GM18519 (cell line): ENCODE measurements at regions not wholly inside any gene's neighbourhood (a gene's known extent, or its start where the extent isn't known, plus 50 kb on each side); places are given as distances from the start of the nearest gene placed in this dataset.
"Not testable (repeated sequence)": the region's sequence is repeated elsewhere in the genome, so short reads cannot be mapped to it uniquely, and the experiment has no call there.

Source experiments
- ATAC-seq: cut with Tn5 transposase; IDR thresholded peaks from one replicate; pipeline ENCODE4 v1.9.1; 2021; ENCODE audit warnings: mild to moderate bottlenecking, moderate library complexity; ENCODE audit not compliant: unreplicated experiment, low FRiP score

DNA sequence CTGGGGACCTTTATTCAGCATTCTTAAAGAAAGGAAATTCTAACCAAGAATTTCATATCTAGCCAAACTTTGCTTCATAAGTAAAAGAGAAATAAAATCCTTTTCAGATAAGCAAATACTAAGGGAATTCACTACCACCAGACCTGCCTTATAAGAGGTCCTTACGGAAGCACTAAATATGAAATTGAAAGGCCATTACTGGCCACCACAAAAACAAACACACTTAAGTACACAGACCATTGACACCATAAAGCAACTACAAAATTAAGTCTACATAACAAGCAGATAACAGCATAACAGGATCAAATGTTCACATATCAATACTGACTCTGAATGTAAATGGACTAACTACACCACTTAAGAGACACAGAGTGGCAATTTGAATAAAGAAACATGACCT lies 361.4 kb upstream of the POU5F2 start:
- no peak for ATAC-seq

DNA sequence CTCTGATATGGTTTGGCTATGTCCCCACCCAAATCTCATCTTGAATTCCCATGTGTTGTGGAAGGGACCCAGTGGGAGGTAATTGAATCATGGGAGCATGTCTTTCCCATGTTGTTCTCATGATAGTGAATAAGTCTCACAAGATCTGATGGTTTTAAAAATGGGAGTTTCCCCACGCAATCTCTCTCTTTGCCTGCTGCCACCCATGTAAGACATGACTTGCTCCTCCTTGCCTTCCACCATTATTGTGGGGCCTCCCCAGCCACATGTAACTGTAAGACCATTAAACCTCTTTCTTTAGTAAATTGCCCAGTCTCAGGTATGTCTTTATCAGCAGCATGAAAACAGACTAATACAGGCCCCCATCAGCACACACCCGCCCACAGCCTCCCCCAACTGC lies 356.0 kb upstream of the POU5F2 start:
- ATAC-seq, result not testable (repeated sequence)

DNA sequence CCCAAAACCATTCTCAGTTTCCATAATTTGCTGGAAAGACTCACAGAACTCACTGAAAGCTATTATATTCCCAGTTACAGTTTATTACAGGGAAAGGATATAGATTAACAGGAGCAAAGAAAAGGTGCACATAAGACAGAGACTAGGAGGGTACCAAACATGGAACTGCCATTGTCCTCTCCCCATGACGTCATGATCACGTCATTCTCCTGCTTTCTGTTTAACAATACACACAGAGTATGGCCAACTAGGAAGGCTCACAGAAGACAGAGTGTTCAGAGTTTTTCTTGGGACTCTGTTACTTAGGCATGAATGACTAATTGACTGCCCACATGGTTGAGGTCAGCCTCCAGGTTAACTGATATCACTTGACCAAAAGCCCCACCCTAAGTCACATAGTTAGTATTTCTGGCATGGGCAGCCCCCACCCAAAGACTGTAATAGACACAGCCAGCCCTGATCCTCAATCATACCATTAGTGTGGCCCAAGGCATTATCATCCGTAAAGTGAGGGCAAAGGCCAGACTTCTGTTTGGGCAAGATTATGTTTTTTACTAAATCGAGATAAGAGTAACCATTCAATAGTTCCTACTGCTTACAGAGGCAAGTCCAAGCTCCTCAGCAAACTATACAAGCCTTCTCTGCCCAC lies 353.5 kb upstream of the POU5F2 start:
- ATAC-seq, result no peak

DNA sequence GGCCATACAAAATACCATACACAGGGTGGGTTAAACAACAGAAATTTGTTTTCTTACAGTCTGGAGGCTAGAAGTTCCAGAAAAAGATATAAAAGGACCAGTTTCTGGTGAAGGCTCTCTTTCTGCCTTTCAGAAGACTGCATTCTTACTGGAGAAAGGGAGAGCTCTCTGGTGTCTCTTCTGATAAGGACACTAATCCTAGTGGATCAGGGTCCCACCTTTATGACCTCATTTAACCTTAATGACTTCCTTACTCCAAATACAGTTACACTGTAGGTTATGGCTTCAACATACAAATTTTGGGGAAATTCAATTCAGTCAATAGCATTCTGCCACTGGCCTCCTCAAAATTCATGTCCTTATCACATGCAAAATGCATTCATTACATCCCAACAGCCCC lies 351.9 kb upstream of the POU5F2 start:
- ATAC-seq, result no peak

DNA sequence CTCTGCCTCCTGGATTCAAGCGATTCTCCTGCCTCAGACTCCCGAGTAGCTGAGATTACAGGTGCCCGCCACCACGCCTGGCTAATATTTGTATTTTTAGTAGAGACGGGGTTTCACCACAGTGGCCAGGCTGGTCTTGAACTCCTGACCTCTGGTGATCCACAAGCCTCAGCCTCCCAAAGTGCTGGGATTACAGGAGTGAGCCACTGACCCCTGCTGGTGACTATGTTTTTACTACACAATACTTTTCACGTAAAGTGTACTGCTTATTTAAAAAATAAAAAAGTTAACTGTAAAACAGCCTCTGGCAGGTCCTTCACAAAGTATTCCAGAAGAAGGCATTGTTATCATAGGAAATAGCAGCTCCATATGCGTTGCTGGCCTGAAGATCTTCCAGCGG lies 345.2 kb upstream of the POU5F2 start:
- ATAC-seq, result not testable (repeated sequence)

DNA sequence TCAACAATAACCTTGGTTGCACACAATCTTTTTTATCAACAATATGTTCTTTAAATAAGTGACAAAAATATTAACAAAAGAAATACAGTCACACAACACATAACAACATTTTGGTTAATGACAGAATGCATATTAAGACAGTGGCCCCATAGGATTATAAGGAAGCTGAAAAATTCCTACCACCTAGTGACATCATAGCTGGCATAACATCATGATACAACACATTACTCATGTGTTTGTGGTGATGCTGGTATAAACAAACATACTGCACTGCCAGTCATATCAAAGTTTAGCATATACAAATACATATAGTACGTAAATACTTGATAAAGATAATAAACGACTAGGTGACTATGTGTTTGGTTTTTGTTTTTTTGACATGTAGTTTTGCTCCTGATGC lies 344.8 kb upstream of the POU5F2 start:
- no peak for ATAC-seq

DNA sequence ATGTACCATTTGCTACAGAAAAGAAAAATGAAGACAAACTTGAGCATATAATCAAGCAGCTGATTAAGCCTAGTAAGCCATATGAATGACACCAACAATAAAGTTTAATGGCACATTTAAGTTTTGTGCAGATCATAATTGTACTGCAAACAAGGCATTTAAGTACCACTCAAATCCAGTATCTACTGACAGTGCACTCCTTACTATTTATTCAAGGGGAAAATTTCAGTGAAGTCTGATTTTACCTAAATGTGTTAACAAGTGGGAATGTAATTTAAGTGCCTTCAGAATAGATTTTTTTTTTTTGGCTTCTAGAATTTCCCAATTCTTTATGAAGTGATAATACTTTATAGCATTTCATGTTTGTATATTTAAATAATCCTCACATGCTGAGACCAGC lies 341.0 kb upstream of the POU5F2 start:
- no peak for ATAC-seq

DNA sequence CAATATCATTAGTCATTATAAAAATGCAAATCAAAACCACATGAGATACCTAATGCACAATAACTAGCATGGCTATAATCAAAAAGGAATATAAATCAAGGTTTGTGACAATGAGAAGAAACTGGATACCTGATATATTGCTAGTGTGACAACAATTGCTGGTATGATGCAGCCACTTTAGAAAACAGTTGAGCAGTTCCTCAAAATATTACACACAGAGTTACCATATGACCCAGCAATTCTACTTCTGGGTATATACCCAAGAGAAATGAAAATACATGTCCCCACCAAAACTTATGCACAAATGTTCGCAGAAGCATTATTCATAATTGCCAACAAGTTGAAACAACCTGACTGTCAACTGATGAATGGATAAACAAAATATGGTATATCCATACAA lies 339.7 kb upstream of the POU5F2 start:
- no peak for ATAC-seq

DNA sequence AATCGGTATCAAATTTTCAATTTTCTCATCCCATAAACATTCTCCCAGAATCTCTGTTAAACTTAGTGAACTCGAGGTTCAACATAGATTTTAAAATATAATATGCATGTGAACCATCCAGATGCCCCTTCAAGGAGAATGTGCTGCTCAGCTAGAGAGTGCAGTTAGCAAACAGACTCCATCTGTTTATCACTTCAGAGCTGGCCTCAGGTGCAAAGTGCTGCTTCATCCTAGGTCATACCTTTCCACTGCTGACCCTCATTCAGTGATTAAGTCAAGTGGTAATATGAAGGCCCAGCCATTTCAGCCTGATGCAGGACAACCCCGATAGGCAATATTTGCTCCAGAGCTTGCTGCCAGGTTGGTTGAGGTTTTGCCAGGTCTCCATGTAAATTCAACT lies 339.0 kb upstream of the POU5F2 start:
- ATAC-seq, result no peak

DNA sequence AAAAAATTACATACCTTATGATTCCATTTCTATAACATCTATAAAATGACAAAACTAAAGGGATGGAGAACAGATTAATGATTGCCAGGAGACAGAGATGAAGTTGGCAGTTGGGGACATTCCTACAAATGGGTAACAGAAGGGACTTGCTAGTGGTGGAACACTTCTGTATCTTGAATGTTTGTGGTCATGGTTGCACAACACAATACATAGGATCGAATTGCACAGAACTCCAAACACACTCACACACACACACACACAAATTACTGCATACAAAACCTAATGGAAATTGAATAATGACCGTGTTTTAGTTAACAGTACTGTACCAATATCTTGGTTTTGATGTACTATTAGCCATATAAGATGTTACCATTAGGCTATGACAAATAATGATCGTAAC lies 330.7 kb upstream of the POU5F2 start:
- no peak for ATAC-seq

DNA sequence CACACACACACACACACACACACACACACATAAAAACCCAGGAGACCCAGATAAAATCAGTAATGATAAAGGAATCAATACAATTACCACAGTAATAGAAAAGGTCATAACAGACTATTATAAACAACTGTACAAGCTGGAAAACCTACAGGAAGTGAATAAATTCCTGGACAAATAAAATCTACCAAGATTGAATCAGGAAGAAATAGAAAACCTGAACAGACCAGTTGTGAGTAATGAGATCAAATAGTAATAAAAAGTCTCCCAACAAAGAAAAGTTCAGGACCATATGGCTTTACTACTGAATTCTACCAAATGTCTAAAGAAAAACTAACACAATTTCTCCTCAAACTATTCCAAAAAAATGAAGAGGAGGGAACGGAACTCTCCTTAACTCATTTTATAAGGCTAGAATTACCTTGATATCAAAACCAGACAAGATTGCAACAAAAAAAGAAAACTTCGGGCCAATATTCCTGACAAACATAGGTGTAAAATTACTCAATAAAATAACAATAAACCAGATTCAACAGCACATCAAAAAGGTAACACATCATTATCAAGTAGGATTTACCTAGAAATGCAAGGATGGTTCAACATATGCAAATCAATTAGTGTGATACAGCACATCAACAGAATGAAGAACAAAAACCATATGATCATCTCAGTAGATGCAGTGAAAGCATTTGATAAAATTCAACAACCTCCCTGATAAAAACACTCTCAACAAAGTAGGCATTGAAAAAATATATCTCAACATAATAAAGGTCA lies 325.2 kb upstream of the POU5F2 start:
- no peak for ATAC-seq

DNA sequence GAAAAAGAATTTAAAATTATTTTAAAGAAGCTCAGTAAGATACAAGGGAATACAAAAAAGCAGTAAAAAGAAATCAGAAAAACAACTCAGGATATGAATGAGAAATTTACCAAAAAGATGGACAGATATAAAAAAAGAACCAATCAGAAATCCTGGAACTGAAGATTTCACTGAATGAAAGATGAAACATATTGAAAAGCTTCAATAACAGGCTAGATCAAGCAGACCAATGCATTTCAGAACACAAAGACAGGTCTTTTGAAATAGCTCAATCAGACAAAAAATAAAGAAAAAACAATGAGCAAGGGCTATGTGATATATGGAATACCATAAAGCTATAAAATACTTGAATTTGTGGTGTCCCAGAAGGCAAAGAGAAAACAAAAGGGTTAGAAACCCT lies 322.6 kb upstream of the POU5F2 start:
- ATAC-seq, result no peak

DNA sequence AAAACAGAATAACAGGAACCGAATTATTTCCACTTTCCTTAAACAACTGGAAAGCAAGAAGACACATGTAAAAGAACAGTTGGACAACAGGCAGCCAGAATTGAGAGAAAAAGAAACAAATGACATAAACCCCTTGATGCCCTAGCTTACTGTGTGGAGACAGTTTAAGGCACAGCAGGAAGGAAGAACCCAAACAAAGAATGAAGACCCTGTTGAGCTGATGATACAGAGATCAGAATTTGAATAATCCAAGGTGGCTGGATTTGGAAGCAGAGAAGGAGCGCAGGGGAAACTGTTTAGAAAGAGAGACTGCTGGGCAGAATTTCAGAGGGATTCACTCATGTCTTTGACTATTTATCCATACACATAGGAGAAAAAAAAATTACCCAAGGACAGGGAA lies 316.3 kb upstream of the POU5F2 start:
- ATAC-seq, result no peak

DNA sequence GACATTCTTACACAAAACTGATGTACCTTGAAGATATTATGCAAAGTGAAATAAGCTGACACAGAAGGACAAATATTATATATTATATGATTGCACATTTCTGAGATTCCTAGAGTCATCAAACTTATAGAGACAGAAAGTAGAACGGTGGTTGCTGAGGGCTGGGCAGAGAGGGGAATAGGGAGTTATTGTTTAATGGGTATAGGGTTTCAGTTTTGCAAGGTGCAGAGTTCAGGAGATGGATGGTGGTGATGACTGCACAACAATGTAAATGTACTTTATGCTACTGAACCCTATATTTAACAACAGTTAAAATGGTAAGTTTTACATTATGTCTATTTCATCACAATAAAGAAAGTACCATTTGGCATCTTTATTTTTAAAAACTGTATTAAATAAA lies 315.8 kb upstream of the POU5F2 start:
- ATAC-seq, result no peak

DNA sequence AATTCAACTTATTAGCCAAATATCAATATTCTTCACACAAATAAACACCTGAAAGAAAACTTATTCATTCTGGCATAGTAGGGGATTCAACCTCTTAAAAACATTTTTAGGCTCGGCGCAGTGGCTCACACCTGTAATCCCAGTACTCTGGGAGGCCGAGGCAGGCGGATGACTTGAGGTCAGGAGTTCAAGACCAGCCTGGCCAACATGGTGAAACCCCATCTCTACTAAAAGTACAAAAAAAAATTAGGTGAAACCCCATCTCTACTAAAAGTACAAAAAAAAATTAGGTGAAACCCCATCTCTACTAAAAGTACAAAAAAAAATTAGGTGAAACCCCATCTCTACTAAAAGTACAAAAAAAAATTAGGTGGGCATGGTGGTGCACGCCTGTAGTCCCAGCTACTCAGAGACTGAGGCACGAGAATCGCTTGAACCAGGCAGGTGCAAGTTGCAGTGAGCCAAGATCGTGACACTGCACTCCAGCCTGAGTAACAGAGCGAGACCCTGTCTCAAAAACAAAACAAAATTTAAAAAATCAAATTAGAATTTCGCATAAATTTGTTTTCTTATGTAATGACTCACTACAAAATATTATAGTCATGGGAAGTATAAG lies 308.0 kb upstream of the POU5F2 start:
- not testable (repeated sequence) for ATAC-seq

DNA sequence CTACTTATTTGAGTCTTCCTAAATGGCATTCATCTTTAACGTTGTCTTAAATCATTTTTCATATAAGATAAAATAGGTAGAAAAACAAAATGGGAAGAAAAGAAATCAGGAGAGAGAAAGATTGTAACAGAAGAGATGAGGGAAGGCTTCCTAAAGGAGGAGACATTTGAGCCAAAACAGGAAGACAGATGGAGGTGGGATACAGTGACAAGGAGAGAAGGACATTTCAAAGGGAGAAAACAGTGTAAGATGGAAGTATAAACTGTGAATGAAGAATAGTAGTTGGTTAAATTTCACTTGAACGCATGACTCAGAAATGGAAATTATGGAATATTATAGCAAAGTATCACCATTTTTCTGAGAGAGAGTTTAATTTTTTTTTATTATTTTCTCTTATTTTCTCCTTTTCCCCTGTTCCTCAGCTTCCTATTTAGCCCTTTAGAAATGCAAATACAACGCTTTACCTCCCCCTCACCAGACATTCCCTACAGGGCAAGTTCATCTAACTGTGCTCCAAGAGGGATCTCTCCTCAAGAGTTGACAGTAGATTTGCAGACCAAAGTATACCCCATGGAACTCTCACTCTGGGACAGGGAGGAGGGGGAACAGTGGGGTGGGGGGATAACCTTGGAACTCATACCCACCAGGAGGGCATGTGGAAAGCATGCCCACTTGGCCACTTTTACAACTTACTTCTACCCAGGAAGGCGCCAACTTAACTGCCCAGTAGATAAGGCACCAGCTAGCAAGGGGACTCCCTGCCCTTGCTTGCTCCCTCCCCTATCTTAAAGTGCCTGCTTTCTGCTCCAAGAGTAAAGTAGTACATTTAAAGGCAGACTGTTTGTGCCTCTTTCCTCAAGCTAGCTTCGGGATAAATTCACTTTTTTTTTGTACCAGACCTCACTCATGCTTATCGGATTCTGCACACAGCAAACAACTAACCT lies 304.7 kb upstream of the POU5F2 start:
- no peak for ATAC-seq

DNA sequence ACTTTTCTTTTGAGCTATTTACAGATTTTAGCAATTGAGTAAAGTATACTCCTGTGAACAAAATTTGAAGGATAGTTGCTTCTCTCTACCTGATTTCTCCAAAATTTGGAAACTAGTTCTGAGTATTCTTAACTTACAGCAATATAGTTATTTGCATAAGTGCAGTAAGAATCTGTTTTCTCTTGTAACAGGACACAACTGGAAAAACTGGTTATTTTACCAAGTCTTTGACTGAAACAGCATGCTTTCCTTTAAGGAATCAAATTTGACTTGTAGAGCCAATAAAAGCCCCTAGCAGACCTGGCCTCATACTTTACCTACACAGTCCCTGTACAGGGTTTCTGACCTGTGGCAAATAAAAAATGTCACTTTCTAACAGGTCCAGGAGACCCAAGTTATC lies 301.9 kb upstream of the POU5F2 start:
- ATAC-seq, result no peak

DNA sequence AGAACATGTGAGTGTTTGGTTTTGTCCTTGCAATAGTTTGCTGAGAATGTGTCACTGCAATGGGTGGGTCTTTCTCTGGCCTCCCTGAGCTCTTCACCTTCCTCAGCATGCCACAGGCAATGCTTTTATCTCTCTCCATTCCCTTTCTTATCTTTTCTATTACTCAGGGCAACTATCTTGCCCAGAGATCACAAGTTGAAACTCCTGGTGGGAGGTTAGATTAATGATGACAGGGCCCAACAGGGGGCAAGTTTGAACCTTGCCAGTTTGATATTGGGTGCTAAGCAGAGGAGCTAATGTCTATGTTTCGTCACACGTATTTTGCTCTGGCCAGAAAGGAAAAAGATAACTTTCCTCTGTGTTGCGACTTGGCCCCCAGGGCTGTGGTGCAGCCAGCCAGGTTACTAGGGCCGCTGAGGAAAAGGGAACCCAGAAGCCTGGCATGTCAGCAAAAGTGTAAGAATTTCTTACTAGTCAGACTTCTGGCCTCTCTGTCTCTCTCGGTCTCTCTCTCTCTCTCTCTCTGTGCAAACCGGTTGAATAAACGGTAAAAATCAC lies 299.3 kb upstream of the POU5F2 start:
- ATAC-seq, result no peak

DNA sequence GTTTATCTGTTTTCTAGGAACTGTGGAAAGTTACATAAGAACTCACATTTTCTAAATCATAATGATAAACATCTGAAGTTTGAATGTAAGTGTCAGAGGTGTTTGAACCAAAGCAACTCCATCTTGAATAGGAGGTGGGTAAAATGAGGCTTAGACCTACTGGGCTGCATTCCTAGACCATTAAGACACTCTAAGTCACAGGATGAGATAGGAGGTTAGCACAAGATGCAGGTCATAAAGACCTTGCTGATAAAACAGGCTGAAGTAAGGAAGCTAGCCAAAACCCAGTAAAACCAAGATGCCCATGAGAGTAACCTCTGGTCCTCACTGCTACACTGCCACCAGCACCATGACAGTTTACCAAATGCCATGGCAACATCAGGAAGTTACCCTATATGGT lies 297.7 kb upstream of the POU5F2 start:
- ATAC-seq, result no peak

DNA sequence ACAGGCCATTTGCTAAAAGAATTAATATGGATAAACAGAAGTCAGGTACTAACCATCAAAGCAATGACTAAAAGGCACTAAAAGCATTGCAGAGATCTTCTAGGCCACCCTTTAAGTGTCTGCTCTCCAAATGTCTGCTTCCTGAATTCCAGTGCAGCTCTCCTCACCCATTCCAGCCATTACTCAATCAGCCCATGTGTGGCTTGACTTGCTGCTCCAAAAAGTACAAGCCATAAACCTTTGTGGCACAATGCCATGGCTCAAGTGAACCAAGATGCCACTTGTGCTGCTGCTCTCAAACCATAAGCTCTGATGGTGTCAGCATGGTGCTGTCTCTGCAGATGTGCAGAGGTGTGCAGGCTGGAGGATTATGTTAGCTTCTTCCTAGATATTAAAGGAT lies 290.2 kb upstream of the POU5F2 start:
- no peak for ATAC-seq

DNA sequence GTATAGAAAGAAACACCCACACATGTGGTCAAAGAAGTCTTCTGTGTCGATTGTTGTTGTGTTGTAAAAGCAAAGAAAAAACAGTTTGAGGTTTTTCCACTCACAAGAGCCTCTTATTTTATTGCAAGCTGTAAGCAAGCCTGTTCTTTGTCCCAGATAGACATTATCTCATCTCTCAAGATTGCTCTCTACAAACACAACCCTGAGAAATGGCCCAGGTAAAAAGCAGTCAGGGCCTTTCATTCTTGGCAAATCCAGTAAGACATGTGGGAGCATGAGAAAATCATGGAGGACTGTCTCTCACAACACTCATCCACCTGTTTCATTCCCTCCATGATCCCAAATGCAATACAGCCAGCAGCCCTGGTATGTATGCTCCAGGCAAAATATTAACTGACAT lies 286.6 kb upstream of the POU5F2 start:
- no peak for ATAC-seq
